Mesendoderm (in vitro differentiated cells): ENCODE measurements at regions not wholly inside any gene's neighbourhood (a gene's known extent, or its start where the extent isn't known, plus 50 kb on each side); places are given as distances from the start of the nearest gene placed in this dataset.
"Not testable (repeated sequence)": the region's sequence is repeated elsewhere in the genome, so short reads cannot be mapped to it uniquely, and the experiment has no call there.

Source experiments
- DNase-seq: peaks from one replicate; pipeline ENCODE4 v3.0.0; 2013
- H2AK5ac ChIP-seq: 2 replicates; pipeline ENCODE4 v1.6.1; 2013; ENCODE audit warnings: low read length, inconsistent platforms
- H2BK120ac ChIP-seq: 2 replicates; pipeline ENCODE4 v1.6.1; 2013; ENCODE audit warnings: low read depth, mild to moderate bottlenecking, low read length, moderate library complexity, mixed read lengths
- H2BK15ac ChIP-seq: replicated peaks from 2 replicates; pipeline ENCODE4 v1.6.1; 2013; ENCODE audit warnings: low read depth, mild to moderate bottlenecking, moderate library complexity
- H2BK5ac ChIP-seq: 2 replicates; pipeline ENCODE4 v1.6.1; 2013; ENCODE audit warnings: low read length, inconsistent platforms
- H3K18ac ChIP-seq: 2 replicates; pipeline ENCODE4 v1.6.1; 2013; ENCODE audit warnings: mild to moderate bottlenecking, low read length, mixed read lengths
- H3K23ac ChIP-seq: one replicate; pipeline ENCODE4 v1.6.1; 2013; ENCODE audit warnings: low read length
- H3K27ac ChIP-seq: 2 replicates; pipeline ENCODE4 v1.5.1; 2013; ENCODE audit warnings: low read depth, mild to moderate bottlenecking, inconsistent platforms, low read length, moderate library complexity
- H3K27me3 ChIP-seq: 2 replicates; pipeline ENCODE4 v1.6.1; 2013; ENCODE audit warnings: low read length, control low read depth, mild to moderate bottlenecking, inconsistent platforms; ENCODE audit not compliant: insufficient read depth, poor library complexity
- H3K36me3 ChIP-seq: 2 replicates; pipeline ENCODE4 v1.6.1; 2013; ENCODE audit warnings: low read length, inconsistent platforms; ENCODE audit not compliant: control insufficient read depth, insufficient read depth
- H3K4ac ChIP-seq: one replicate; pipeline ENCODE4 v1.6.1; 2013; ENCODE audit warnings: low read depth, mild to moderate bottlenecking, low read length, moderate library complexity
- H3K4me1 ChIP-seq: 2 replicates; pipeline ENCODE4 v1.6.1; 2013; ENCODE audit warnings: low read depth, low read length, inconsistent platforms; ENCODE audit not compliant: control insufficient read depth
- H3K4me2 ChIP-seq: 2 replicates; pipeline ENCODE4 v1.6.1; 2013; ENCODE audit warnings: low read length
- H3K4me3 ChIP-seq: 2 replicates; pipeline ENCODE4 v1.5.1; 2013; ENCODE audit warnings: mild to moderate bottlenecking, low read length
- H3K56ac ChIP-seq: one replicate; pipeline ENCODE4 v1.6.1; 2013; ENCODE audit warnings: low read length
- H3K79me1 ChIP-seq: 2 replicates; pipeline ENCODE4 v1.6.1; 2013; ENCODE audit warnings: low read length, inconsistent platforms
- H3K79me2 ChIP-seq: 2 replicates; pipeline ENCODE4 v1.6.1; 2013; ENCODE audit warnings: mild to moderate bottlenecking, low read length; ENCODE audit not compliant: control insufficient read depth, insufficient read depth
- H3K9ac ChIP-seq: 2 replicates; pipeline ENCODE4 v1.6.1; 2013; ENCODE audit warnings: low read length, inconsistent platforms
- H4K5ac ChIP-seq: one replicate; pipeline ENCODE4 v1.6.1; 2013; ENCODE audit warnings: low read length
- H4K8ac ChIP-seq: one replicate; pipeline ENCODE4 v1.6.1; 2013; ENCODE audit warnings: low read depth, mild to moderate bottlenecking, control low read depth, low read length, moderate library complexity
- WGBS: extraction: QIAGEN DNeasy Blood & Tissue Kit; methylation state at CpG from one replicate; pipeline ENCODE4 v1.1.7; 2013; ENCODE audit warnings: low lambda C conversion rate, missing lambda C conversion rate; ENCODE audit not compliant: insufficient coverage; ENCODE audit errors: extremely low coverage; 5-methylcytosine and 5-hydroxymethylcytosine counted together

GRCh38 chr15:79773128-79773527 lies 123.7 kb downstream of the MTHFS start:
- H3K27me3 ChIP-seq, result no peaks in the 10 kb centered on the region
- WGBS, result no CpG with 5 or more reads among the region's 7 CpGs
- no peak overlapping the region for H3K27ac ChIP-seq
- H3K23ac ChIP-seq, result no peak overlapping the region
- no peaks in the 10 kb centered on the region for H3K79me2 ChIP-seq
- no peak overlapping the region for H2AK5ac ChIP-seq
- no peak overlapping the region for H3K4me3 ChIP-seq
- no peak overlapping the region for H3K56ac ChIP-seq
- DNase-seq, result no peak
- no peak overlapping the region for H2BK15ac ChIP-seq
- H2BK5ac ChIP-seq, result no peak overlapping the region
- H4K8ac ChIP-seq, result no peak overlapping the region
- no peaks in the 10 kb centered on the region for H3K79me1 ChIP-seq
- H3K18ac ChIP-seq, result no peak overlapping the region
- H3K4ac ChIP-seq, result no peak overlapping the region
- no peak overlapping the region for H4K5ac ChIP-seq
- no peak overlapping the region for H3K9ac ChIP-seq
- no peaks in the 10 kb centered on the region for H3K36me3 ChIP-seq
- H3K4me1 ChIP-seq, result no peaks in the 10 kb centered on the region
- no peak overlapping the region for H3K4me2 ChIP-seq
- H2BK120ac ChIP-seq, result no peak overlapping the region

DNA sequence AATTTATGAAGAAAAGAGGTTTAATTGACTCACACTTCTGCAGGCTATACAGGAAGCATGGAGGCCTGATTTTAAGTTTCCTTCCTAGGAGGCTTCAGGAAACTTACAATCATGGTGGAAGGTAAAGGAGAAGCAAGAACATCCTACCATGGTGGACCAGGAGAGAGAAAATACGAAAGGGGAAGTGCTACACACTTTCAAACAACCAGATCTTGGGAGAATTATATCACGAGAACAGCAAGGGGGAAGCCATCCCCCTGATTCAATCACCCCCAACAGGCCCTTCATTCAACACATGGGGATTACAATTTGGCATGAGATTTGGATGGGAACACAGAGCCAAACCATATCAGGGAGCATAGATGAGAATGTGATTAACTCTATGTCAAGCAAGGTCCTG lies 121.0 kb downstream of the MTHFS start:
- no peak overlapping the region for H3K4ac ChIP-seq
- no peaks in the 10 kb centered on the region for H3K4me1 ChIP-seq
- H2BK120ac ChIP-seq, result no peak overlapping the region
- no peak for DNase-seq
- no peak overlapping the region for H2BK15ac ChIP-seq
- no peak overlapping the region for H2AK5ac ChIP-seq
- no peaks in the 10 kb centered on the region for H3K27me3 ChIP-seq
- H4K8ac ChIP-seq, result no peak overlapping the region
- no peak overlapping the region for H3K4me3 ChIP-seq
- H4K5ac ChIP-seq, result no peak overlapping the region
- no peaks in the 10 kb centered on the region for H3K36me3 ChIP-seq
- no peak overlapping the region for H3K4me2 ChIP-seq
- no peaks in the 10 kb centered on the region for H3K79me2 ChIP-seq
- no peak overlapping the region for H3K23ac ChIP-seq
- H3K56ac ChIP-seq, result no peak overlapping the region
- H3K79me1 ChIP-seq, result no peaks in the 10 kb centered on the region
- no peak overlapping the region for H3K27ac ChIP-seq
- no peak overlapping the region for H3K18ac ChIP-seq
- H2BK5ac ChIP-seq, result no peak overlapping the region
- H3K9ac ChIP-seq, result no peak overlapping the region
- no CpG with 5 or more reads among the region's 2 CpGs for WGBS

- Histone ChIP-seq H3K79me1 (no peaks in the 10 kb centered on the region), H2BK5ac (no peak overlapping the region), H3K4me2 (no peak overlapping the region), H3K4ac (no peak overlapping the region), H3K23ac (no peak overlapping the region), H2AK5ac (no peak overlapping the region), H3K4me1 (no peaks in the 10 kb centered on the region), H3K36me3 (no peaks in the 10 kb centered on the region), H2BK120ac (no peak overlapping the region), H3K27ac (no peak overlapping the region), H3K79me2 (no peaks in the 10 kb centered on the region), H3K9ac (no peak overlapping the region), H2BK15ac (no peak overlapping the region), H4K5ac (no peak overlapping the region), H3K56ac (no peak overlapping the region), H3K27me3 (no peaks in the 10 kb centered on the region), H3K4me3 (no peak overlapping the region), H4K8ac (no peak overlapping the region), H3K18ac (no peak overlapping the region)
- no CpG with 5 or more reads among the region's 2 CpGs for WGBS
- no peak for DNase-seq
These were observed 118.9 kb downstream of the MTHFS start for GRCh38 chr15:79777916-79778315.

DNA sequence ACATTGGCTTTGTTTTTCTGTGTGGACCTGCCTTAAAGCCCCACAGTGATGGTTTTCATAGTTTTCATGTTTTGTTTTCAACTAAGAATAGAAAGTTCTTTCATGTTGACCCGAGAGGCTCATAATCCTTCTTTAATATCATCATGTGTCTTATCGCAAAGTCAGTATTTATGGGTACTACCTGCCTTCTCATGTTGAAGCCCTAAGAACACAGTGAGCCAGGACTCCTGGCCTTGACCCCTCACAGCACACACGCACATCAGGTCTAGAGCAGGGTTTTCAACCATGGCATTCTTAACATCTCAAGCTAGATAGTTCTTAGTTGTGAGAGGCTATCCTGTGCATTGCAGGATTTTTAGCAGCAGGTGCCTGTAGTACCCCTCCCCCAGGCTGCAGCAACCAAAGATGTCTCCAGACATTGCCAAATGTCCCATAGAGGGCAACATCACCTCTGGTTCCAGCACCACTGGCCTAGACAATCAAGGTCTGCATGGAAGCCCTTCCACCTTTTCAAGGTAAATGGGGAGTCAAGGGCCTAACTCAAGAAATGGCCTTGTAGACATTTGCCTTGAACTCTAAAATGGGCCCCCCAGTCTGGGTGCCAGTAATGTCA lies 118.3 kb downstream of the MTHFS start:
- Histone ChIP-seq H3K18ac (no peak overlapping the region), H3K27ac (no peak overlapping the region), H3K36me3 (no peaks in the 10 kb centered on the region), H3K4me2 (no peak overlapping the region), H3K79me2 (no peaks in the 10 kb centered on the region), H3K23ac (no peak overlapping the region), H4K5ac (no peak overlapping the region), H3K9ac (no peak overlapping the region), H4K8ac (no peak overlapping the region), H2BK15ac (no peak overlapping the region), H3K56ac (no peak overlapping the region), H3K27me3 (no peaks in the 10 kb centered on the region), H2BK120ac (no peak overlapping the region), H2AK5ac (no peak overlapping the region), H3K4me3 (no peak overlapping the region), H2BK5ac (no peak overlapping the region), H3K4ac (no peak overlapping the region), H3K4me1 (no peaks in the 10 kb centered on the region), H3K79me1 (no peaks in the 10 kb centered on the region)
- WGBS, result no CpG with 5 or more reads among the region's 3 CpGs
- DNase-seq, result peak; percentile 11

DNA sequence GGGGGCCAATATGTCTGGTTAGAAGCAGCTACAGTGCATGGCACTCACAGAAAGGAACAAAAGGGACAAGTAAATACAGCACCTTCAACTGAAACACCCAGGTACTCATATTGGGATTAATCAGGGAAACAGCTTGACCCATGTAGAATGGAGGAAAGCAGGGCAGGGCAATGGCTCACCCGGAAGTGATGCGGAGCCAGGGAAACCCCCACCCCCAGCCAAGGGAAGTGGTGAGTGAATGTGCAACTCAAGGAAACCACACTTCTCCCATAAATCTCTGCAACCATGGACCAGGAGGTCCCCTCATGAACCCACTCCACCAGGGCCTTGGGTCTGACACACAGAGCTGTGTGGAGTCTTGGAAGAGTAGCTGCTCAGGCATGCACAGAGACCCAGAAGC lies 117.1 kb downstream of the MTHFS start:
- Histone ChIP-seq H3K4me2 (no peak overlapping the region), H3K23ac (no peak overlapping the region), H3K27me3 (no peaks in the 10 kb centered on the region), H2BK15ac (no peak overlapping the region), H3K56ac (no peak overlapping the region), H3K4ac (no peak overlapping the region), H2AK5ac (no peak overlapping the region), H3K18ac (no peak overlapping the region), H4K5ac (no peak overlapping the region), H3K4me3 (no peak overlapping the region), H3K4me1 (no peaks in the 10 kb centered on the region), H4K8ac (no peak overlapping the region), H2BK120ac (no peak overlapping the region), H3K79me1 (no peaks in the 10 kb centered on the region), H2BK5ac (no peak overlapping the region), H3K79me2 (no peaks in the 10 kb centered on the region), H3K27ac (no peak overlapping the region), H3K9ac (no peak overlapping the region), H3K36me3 (no peaks in the 10 kb centered on the region)
- DNase-seq, result no peak
- no CpG with 5 or more reads among the region's 2 CpGs for WGBS

GRCh38 chr15:79782307-79782706 lies 114.5 kb downstream of the MTHFS start:
- H3K36me3 ChIP-seq, H3K79me1 ChIP-seq, DNase-seq, H2BK15ac ChIP-seq, H3K18ac ChIP-seq, H3K79me2 ChIP-seq, H4K8ac ChIP-seq, H3K27ac ChIP-seq, H3K4ac ChIP-seq, H3K9ac ChIP-seq, H3K4me3 ChIP-seq, H3K56ac ChIP-seq, H3K23ac ChIP-seq, H4K5ac ChIP-seq, H2BK120ac ChIP-seq, H2BK5ac ChIP-seq, H3K4me2 ChIP-seq, H2AK5ac ChIP-seq, H3K27me3 ChIP-seq, H3K4me1 ChIP-seq: not testable (repeated sequence)
